ELF-1 (cell line): ENCODE measurements at regions not wholly inside any gene's neighbourhood (a gene's known extent, or its start where the extent isn't known, plus 50 kb on each side); places are given as distances from the start of the nearest gene placed in this dataset.

Source experiments
- DNase-seq: peaks from one replicate; pipeline ENCODE4 v3.0.0-alpha.2; 2016; ENCODE audit warnings: low read depth, low spot score

DNA sequence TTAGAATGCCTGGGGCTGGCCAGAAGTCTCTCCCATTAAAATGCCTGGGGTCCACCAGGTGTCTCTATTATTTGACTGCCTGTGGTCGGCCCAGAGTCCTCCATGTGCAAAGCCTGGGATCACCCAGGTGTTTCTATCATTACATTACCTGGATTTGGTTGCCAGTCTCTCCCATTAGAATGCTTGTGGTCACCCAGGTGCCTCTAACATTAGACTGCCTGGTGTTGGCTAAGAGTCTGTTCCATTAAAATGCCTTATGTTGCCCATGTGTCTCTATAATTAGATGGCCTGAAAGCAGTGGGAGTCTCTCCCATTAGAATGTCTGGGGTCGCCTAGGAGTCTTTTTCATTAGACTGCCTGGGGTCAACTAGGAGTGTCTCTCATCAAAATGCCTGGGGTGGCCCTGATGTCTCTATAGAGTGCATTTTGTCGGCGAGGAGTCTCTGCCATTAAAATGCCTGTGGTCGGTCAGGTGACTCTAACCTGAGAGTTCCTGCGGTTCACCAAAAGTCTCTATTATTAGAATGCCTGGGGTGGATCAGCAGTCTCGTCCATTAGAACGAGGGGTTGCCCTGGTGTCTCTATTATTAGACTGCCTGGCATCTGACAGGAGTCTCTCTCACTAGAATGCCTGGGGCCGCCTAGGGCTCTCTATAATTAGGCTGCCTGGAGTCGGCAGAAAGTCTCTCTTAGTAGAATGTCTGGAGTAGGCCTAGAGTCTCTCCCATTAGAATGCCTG, 1540.5 kb downstream of the UQCRFS1 start:
- no peak for DNase-seq

DNA sequence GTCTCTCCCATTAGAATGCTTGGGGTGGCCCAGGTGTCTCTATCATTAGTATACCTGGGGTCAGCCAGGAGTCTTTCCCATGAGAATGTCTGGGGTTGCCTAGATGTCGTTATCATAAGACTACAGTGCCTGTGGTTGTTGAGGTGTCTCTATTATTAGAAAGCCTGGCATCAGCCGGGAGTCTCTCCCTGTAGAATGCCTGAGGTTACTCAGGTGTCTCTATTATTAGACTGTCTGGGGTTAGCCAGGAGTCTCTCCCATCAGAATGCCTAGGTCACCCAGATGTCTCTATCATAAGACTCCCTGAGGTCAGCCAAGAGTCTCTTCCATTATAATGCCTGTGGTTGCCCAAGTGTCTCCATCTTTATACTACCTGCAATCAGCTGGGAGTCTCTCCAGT, 1541.1 kb downstream of the UQCRFS1 start:
- DNase-seq: no peak

DNA sequence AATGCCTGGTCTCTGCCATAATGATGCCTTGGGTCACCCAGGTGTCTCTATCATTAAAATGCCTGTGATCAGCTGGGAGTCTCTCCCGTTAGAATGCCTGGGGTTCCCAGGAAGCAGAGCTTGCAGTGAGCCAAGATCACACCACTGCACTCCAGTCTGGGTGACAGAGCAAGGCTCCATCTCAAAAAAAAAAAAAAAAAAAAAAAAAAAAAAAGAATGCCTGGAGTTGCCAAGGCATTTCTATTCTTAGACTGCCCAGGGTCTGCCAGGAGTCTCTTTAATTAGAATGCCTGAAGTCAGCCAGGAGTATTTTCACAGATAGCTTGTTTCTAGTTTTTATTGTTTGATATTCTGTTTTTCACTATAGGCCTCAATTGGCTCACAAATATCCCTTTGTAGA, 1552.5 kb downstream of the UQCRFS1 start:
- DNase-seq: no peak

DNA sequence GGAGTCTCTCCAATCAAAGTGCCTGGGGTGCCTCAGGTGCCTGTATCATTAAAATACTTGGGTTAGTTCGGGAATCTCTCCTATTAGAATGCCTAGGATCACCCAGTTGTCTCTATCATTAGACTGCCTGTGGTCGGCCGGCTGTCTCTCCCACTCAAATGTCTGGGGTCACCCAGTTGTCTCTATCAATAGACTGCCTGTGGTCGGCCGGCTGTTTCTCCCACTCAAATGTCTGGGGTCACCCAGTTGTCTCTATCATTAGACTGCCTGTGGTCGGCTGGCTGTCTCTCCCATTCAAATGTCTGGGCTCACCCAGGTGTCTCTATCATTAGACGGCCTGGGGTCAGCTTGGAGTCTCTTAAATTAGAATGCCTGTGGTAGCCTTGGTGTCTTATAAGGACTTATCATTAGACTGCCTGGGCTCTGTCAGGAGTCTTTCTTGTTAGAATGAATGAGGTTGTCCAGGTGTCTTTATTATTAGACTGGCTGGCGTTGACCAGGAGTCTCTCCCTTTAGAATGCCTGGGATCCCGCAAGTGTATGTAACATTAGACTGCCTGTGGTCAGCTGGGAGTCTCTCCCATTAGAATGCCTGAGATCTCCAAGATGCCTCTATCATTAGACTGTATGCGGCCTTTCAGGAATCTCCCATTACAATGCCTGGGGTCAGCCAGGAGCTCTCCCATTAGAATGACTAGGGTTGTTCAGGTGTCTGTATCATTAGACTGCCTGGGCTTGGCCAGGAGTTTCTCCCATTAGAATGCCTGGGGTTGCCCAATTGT, 1555.5 kb downstream of the UQCRFS1 start:
- DNase-seq: no peak

DNA sequence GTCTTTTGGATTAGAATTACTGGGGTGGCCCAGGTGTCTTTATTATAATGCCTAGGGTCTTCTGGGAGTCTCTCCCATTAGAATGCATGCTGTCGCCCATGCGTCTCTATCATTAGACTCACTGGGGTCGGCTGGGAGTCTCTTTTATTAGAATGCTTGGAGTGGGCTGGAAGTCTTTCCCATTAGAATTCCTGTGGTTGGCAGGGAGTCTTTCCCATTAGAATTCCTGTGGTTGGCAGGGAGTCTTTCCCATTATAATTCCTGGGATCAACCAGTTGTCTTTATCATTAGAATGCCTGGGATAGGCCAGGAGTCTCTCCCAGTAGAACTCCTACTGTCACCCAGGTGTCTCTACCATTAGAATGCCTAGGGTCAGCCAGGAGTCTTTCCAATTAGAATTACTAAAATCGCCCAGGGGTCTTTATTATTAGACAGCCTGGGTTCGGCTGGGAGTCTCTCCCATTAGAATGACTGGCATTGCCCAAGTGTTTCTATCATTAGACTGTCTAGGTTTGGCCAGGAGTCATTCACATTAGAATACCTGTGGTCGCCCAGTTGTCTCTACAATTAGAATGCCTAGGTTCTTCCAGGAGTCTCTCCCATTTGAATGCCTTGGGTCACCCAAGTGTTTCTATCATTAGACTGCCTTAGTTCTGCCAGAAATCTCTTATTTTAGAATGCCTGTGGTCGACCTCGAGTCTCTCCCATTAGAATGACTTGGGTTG, 1558.5 kb downstream of the UQCRFS1 start:
- no peak for DNase-seq

DNA sequence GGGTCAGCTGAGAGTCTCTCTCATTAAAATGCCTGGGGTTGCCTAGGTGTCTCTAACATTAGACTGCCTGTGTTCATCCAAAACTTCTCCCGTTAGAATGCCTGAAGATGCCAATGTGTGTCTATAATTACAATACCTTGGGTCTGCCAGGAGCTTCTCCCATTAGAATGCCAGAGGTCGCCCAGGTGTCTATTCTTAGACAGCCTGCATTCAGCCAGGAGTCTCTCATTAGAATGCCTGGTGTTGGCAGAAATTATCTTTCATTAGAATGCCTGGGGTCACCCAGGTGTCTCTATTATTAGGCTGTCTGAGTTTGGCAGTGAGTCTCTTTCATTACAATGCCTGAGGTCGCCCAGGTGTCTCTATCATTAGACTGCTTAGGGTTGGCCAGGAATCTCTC, 1560.2 kb downstream of the UQCRFS1 start:
- DNase-seq: no peak

DNA sequence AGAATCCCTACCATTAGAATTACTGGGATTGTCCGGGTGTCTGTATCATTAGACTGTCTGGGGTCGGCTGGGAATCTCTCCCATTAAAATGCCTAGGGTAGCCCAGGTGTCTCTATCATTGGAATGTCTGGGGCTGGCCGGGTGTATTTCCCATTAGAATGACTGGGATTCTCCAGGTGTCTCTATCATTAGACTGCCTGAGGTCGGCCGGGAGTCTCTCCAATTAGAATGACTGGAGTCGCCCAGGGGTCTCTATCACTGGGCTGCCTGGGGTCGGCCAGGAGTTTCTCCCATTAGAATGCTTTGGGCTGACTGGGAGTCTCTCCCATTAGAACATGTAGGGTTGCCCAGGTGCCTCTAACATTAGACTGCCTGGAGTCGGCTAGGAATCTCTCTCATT, 1560.7 kb downstream of the UQCRFS1 start:
- DNase-seq: no peak

DNA sequence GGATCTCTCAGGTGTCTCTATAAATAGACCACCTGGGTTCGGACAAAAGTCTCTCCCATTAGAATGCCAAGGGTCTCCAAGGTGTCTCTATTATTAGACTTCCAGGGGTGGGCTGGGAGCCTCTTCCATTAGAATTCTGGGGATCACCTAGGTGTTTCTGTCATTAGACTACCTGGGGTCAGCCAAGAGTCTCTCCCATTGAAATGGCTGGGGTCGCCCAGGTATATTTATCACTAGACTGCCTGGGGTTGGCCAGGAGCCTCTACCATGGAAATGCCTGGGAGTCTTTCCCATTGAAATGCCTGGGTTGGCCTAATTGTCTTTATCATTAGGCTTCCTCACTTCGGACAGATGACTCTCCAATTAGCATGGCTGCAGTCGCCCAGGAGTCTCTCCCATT, 1565.5 kb downstream of the UQCRFS1 start:
- no peak for DNase-seq

DNA sequence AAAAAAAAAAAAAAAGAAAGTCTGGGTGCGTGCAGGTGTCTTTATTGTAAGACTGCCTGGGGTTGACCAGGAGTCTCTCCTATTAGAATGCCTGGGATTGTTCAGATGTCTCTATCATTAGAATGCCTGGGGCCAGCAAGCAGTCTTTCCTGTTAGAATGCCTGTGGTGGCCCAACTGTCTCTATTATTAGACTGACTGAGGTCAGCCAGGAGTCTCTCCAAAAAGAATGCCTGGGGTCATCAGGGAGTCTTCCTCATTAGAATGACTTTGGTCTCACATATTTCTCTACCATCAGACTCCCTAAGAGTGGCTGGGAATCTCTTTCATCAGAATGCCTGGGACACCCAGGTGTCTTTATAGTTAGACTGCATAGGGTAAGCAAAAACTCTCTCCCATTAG, 1577.5 kb downstream of the UQCRFS1 start:
- peak; percentile 1 for DNase-seq

DNA sequence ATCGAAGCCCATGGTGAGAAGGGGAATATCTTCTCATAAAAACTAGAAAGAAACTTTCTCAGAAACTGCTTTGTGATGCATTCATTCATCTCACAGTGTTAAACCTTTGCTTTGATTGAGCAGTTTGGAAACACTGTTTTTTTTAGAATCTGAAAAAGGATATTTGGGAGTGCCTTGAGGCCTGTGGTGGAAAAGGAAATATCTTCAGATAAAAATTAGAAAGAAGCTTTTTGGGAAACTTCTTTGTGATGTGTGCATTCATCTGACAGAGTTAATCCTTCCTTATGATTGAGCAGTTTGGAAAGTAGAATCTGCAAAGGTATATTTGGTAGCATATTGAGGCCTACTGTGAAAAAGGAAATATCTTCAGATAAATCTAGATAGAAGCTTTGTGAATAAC, 1594.9 kb downstream of the UQCRFS1 start:
- DNase-seq: no peak

DNA sequence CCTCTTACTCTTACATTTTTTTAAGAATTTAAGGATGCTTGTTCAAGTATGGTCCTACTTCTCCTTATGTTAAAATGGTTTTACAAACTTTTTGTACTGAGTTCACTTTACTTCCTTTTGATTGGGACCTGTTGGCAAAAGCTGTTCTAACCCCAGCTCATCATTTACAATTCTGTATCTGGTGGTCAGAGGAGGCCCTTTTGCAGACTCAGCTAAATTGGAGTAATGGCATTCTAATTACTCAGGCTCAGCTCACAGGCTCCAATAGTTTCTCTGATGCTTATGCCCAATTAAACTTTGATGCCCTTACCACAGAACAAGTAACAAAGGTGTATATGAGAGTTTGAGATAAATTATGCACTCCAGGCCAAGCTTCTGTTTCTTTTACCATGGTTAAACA, 1632.0 kb downstream of the UQCRFS1 start:
- DNase-seq: no peak
